ENCODE measurements at regions not wholly inside any gene's neighbourhood (a gene's known extent, or its start where the extent isn't known, plus 50 kb on each side); places are given as distances from the start of the nearest gene placed in this dataset.

DNA sequence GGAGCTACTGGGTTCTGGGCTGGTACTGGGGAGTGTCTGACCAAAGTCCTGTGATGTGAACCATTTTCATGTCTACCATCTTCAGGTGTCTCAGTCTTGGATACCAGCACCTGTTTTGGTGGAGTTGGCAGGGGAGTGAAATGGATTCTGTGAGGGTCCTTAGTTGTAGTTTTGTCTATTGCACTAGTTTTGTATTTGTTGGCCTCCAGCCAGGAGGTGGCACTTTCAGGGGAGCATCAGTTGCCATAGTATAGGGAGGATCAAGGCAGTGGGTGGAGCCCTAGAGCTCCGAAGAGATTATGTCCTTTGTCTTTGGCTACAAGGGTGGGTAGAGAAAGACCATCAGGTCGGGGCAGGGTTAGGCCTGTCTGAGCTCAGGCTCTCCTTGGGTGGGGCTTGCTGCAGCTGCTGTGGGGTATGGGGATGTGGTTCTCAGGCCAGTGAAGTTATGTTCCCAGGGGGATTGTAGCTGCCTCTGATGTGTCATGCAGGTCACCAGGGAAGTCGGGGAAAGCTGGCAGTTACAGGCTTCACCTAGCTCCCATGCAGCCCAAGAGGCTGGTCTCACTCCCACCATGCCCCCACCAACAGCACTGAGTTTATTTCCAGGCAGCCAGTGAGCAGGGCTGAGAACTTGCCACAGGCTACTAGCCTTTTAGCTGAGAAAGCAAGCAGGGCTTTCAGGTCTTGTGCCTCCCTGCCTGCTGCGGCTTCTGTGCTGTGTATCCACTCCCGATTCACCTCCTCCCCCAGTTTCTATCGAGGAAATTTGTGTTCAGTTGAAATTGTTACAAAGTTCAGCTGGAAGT is 153.1 kb downstream of the ZNF365 start:
- no peak overlapping the region for H3K27ac ChIP-seq (ENCODE audit: low read length)
- H3K27me3 ChIP-seq (ENCODE audit: low read depth, low read length), result no peaks in the 10 kb centered on the region
- no peaks in the 10 kb centered on the region for H3K4me1 ChIP-seq (ENCODE audit: control insufficient read depth in 1 of 2, insufficient read depth in 2 of 2, low read length in 2 of 2)

DNA sequence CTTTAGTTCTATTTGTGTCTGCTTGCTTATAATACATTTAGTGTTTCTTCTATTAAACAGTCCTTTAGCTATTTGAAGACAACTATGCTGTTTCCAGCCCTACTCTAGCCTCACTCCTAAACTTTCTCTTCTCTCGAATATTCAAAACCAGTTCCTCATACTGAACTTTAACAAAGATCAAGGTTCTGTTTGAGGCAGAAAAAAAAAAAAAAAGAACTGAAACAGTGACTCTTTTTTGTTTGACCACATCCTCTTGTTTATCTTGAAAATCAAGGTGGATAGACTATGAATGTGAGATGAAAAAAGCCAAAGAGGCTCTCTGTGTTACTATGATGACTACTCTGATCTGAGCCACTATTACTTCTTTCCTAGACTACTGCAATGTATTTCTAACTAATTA is 154.3 kb downstream of the ZNF365 start:
- Histone ChIP-seq H3K4me1 (ENCODE audit: control insufficient read depth in 1 of 2, insufficient read depth in 2 of 2, low read length in 2 of 2) (no peaks in the 10 kb centered on the region), H3K36me3 (ENCODE audit: control insufficient read depth in 1 of 2, insufficient read depth in 2 of 2, low read length in 2 of 2) (no peaks in the 10 kb centered on the region), H3K4me3 (ENCODE audit: low read depth in 1 of 2, low read length in 2 of 2) (no peak overlapping the region), H3K27ac (ENCODE audit: low read length) (no peak overlapping the region), H3K27me3 (ENCODE audit: low read depth, low read length) (no peaks in the 10 kb centered on the region), H3K9me3 (ENCODE audit: control insufficient read depth in 1 of 2, low read length in 2 of 2) (no peaks in the 10 kb centered on the region)

More for the DNA sequence above, 153.1 kb downstream of the ZNF365 start:
- H3K9me3 ChIP-seq (ENCODE audit: control insufficient read depth in 1 of 2, low read length in 2 of 2), result no peaks in the 10 kb centered on the region
- H3K4me3 ChIP-seq (ENCODE audit: low read depth in 1 of 2, low read length in 2 of 2), result no peak overlapping the region
- H3K36me3 ChIP-seq (ENCODE audit: control insufficient read depth in 1 of 2, insufficient read depth in 2 of 2, low read length in 2 of 2), result no peaks in the 10 kb centered on the region

GRCh38 chr10:62529396-62529795 is 155.2 kb downstream of the ZNF365 start:
- Histone ChIP-seq H3K9me3 (ENCODE audit: control insufficient read depth in 1 of 2, low read length in 2 of 2) (no peaks in the 10 kb centered on the region), H3K4me1 (ENCODE audit: control insufficient read depth in 1 of 2, insufficient read depth in 2 of 2, low read length in 2 of 2) (no peaks in the 10 kb centered on the region), H3K27me3 (ENCODE audit: low read depth, low read length) (no peaks in the 10 kb centered on the region), H3K36me3 (ENCODE audit: control insufficient read depth in 1 of 2, insufficient read depth in 2 of 2, low read length in 2 of 2) (no peaks in the 10 kb centered on the region), H3K4me3 (ENCODE audit: low read depth in 1 of 2, low read length in 2 of 2) (no peak overlapping the region), H3K27ac (ENCODE audit: low read length) (no peak overlapping the region)

GRCh38 chr10:62534031-62534430 is 159.9 kb downstream of the ZNF365 start:
- Histone ChIP-seq H3K36me3 (ENCODE audit: control insufficient read depth in 1 of 2, insufficient read depth in 2 of 2, low read length in 2 of 2) (no peaks in the 10 kb centered on the region), H3K27me3 (ENCODE audit: low read depth, low read length) (no peaks in the 10 kb centered on the region), H3K4me3 (ENCODE audit: low read depth in 1 of 2, low read length in 2 of 2) (no peak overlapping the region), H3K4me1 (ENCODE audit: control insufficient read depth in 1 of 2, insufficient read depth in 2 of 2, low read length in 2 of 2) (no peaks in the 10 kb centered on the region), H3K9me3 (ENCODE audit: control insufficient read depth in 1 of 2, low read length in 2 of 2) (peaks cover 0 to 3% of the 10 kb centered on the region in 2 donors), H3K27ac (ENCODE audit: low read length) (no peak overlapping the region)

DNA sequence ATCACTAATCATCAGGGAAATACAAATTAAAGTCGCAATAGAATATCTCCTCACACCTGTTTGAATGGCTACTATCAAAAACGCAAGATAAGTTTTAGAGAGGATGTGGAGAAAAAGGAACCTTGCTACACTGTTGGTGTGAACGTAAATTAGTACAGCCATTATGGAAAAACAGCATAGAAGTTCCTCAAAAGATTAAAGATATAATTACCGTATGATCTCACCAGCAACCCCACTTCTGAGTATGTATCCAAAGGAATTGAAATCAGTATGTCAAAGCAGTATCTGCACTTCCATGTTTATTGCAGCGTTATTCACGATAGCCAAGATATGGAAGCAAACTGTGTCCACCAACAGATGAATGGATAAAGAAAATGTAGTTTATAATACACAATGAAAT is 164.4 kb downstream of the ZNF365 start:
- Histone ChIP-seq H3K27me3 (ENCODE audit: low read depth, low read length) (no peaks in the 10 kb centered on the region), H3K4me3 (ENCODE audit: low read depth in 1 of 2, low read length in 2 of 2) (no peak overlapping the region), H3K9me3 (ENCODE audit: control insufficient read depth in 1 of 2, low read length in 2 of 2) (peaks cover 0 to 3% of the 10 kb centered on the region in 2 donors), H3K4me1 (ENCODE audit: control insufficient read depth in 1 of 2, insufficient read depth in 2 of 2, low read length in 2 of 2) (no peaks in the 10 kb centered on the region), H3K36me3 (ENCODE audit: control insufficient read depth in 1 of 2, insufficient read depth in 2 of 2, low read length in 2 of 2) (no peaks in the 10 kb centered on the region), H3K27ac (ENCODE audit: low read length) (no peak overlapping the region)

DNA sequence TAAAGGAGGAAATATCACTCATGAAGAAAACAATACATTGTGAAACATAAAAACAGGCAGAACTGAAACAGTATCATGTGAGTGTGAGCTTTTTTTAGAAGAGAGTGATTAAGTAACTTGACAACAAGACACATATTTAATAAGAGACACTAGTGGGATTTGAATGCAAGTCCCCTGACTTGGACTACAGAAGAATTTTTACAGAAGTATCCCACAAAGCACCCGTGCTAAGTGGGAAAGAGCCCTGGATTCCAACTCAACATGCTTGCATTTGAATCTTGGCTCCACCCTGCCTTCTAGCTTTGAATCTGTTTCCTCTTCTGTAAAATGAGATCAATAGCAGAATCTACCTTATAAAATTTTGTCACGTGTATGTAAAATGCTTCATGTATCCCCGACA is 166.2 kb downstream of the ZNF365 start:
- no peak overlapping the region for H3K27ac ChIP-seq (ENCODE audit: low read length)

DNA sequence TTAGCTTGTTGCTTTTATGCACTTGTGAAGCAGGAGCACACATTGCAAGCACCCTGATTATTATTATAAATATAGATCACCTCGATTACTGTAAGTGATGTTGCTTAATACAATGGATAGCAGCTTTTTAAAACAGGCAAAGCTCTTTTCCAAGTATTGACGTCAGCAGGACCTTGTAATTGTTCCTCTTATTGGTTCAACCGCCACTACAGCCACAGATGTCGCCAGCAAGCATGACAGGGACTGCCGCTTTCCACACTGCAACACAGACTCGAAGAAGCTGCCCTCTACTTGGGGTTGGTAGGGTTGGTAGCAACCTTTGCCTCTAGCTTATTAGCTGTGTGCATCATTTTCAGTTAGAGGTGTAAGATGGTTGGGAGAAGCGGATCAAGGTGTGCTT is 167.6 kb downstream of the ZNF365 start:
- Histone ChIP-seq H3K36me3 (ENCODE audit: control insufficient read depth in 1 of 2, insufficient read depth in 2 of 2, low read length in 2 of 2) (no peaks in the 10 kb centered on the region), H3K4me3 (ENCODE audit: low read depth in 1 of 2, low read length in 2 of 2) (no peak overlapping the region), H3K4me1 (ENCODE audit: control insufficient read depth in 1 of 2, insufficient read depth in 2 of 2, low read length in 2 of 2) (no peaks in the 10 kb centered on the region), H3K27ac (ENCODE audit: low read length) (no peak overlapping the region), H3K27me3 (ENCODE audit: low read depth, low read length) (no peaks in the 10 kb centered on the region), H3K9me3 (ENCODE audit: control insufficient read depth in 1 of 2, low read length in 2 of 2) (peaks cover 0 to 3% of the 10 kb centered on the region in 2 donors)

More for the DNA sequence above, 166.2 kb downstream of the ZNF365 start:
- Histone ChIP-seq H3K9me3 (ENCODE audit: control insufficient read depth in 1 of 2, low read length in 2 of 2) (peaks cover 0 to 3% of the 10 kb centered on the region in 2 donors), H3K4me1 (ENCODE audit: control insufficient read depth in 1 of 2, insufficient read depth in 2 of 2, low read length in 2 of 2) (no peaks in the 10 kb centered on the region), H3K36me3 (ENCODE audit: control insufficient read depth in 1 of 2, insufficient read depth in 2 of 2, low read length in 2 of 2) (no peaks in the 10 kb centered on the region), H3K27me3 (ENCODE audit: low read depth, low read length) (no peaks in the 10 kb centered on the region), H3K4me3 (ENCODE audit: low read depth in 1 of 2, low read length in 2 of 2) (no peak overlapping the region)

DNA sequence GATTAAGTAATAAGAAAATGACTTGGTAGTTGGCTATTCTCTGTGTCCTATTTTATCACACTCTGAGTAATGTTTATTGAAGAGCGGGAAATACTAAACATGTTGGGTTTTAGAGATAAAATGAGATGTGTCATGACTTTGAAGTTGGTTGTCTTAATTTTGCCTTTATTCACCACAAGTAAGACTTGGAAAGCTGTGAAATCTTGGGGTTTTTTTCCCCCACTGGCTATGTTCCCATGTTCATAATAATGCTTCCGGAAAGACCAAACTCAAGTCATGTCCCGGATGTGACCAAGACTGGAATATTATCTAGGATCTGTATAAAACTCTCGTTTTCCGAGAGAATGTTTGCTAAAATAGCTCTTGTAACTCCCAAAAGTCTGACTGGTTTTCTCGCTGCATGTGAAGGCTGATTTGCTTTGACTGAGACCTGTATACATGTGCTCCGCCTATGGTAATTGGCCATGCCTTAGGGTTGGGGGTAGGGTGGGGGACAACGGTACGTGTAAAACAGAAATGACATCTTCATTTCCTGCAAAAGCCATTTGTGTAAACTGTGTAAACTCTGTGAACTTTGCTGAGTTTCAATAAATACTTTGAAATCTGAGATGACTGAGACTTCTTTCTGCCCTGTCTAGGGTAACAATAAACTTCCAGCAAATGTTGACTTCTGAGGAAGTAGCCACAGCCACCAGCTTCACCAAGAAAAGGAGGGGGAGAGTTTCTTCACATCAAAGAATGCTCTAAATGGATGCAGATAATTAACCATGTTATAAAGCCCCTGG is 169.6 kb downstream of the ZNF365 start:
- Histone ChIP-seq H3K27ac (ENCODE audit: low read length) (no peak overlapping the region), H3K9me3 (ENCODE audit: control insufficient read depth in 1 of 2, low read length in 2 of 2) (no peaks in the 10 kb centered on the region), H3K4me1 (ENCODE audit: control insufficient read depth in 1 of 2, insufficient read depth in 2 of 2, low read length in 2 of 2) (no peaks in the 10 kb centered on the region), H3K4me3 (ENCODE audit: low read depth in 1 of 2, low read length in 2 of 2) (no peak overlapping the region), H3K36me3 (ENCODE audit: control insufficient read depth in 1 of 2, insufficient read depth in 2 of 2, low read length in 2 of 2) (no peaks in the 10 kb centered on the region), H3K27me3 (ENCODE audit: low read depth, low read length) (no peaks in the 10 kb centered on the region)

- Histone ChIP-seq H3K27ac (ENCODE audit: low read length) (peak overlapping the region; percentile 29), H3K36me3 (ENCODE audit: control insufficient read depth in 1 of 2, insufficient read depth in 2 of 2, low read length in 2 of 2) (no peaks in the 10 kb centered on the region), H3K9me3 (ENCODE audit: control insufficient read depth in 1 of 2, low read length in 2 of 2) (no peaks in the 10 kb centered on the region), H3K4me1 (ENCODE audit: control insufficient read depth in 1 of 2, insufficient read depth in 2 of 2, low read length in 2 of 2) (no peaks in the 10 kb centered on the region), H3K4me3 (ENCODE audit: low read depth in 1 of 2, low read length in 2 of 2) (no peak overlapping the region), H3K27me3 (ENCODE audit: low read depth, low read length) (no peaks in the 10 kb centered on the region)
Observed at GRCh38 chr10:62545160-62546066, 171.2 kb downstream of the ZNF365 start.

DNA sequence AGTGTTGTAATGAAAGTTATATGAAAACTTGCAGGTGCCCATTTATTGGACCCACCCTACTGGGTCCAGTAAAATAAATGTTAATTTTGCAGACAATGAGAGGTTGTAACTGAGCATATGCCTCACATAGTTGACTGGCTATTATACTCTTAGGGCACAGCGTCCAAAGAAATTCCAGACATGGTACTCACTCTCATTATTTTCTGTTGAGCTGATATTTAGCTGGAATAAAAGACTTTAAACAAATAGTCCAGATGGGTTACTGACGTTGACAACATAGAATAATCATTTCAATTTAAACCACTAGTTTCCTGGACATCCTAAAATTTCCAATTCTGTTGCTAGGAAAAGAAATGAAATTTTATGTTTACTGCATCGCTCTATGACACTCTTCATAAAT is 174.5 kb downstream of the ZNF365 start:
- Histone ChIP-seq H3K36me3 (ENCODE audit: control insufficient read depth in 1 of 2, insufficient read depth in 2 of 2, low read length in 2 of 2) (no peaks in the 10 kb centered on the region), H3K27me3 (ENCODE audit: low read depth, low read length) (no peaks in the 10 kb centered on the region), H3K27ac (ENCODE audit: low read length) (no peak overlapping the region), H3K4me1 (ENCODE audit: control insufficient read depth in 1 of 2, insufficient read depth in 2 of 2, low read length in 2 of 2) (no peaks in the 10 kb centered on the region), H3K9me3 (ENCODE audit: control insufficient read depth in 1 of 2, low read length in 2 of 2) (no peaks in the 10 kb centered on the region), H3K4me3 (ENCODE audit: low read depth in 1 of 2, low read length in 2 of 2) (no peak overlapping the region)

DNA sequence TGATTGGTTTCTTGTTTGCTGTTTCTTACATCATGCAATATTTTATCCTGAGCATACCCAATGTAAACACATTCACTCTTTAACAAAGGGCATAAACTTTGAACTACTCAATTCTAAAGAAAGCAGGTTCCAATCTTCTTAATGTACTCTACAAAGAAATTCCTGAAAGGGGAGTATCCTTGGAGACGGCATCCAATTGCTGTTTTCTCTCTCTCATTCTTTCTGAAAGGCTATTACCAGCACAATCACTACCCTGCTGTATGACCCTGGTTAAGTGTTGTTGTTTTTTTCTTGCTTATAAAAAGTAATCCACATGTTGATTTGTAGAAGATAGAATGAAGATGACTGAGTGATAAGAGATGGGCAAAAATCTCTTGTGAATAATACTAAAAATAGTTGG is 176.0 kb downstream of the ZNF365 start:
- Histone ChIP-seq H3K4me3 (ENCODE audit: low read depth in 1 of 2, low read length in 2 of 2) (no peak overlapping the region), H3K27me3 (ENCODE audit: low read depth, low read length) (no peaks in the 10 kb centered on the region), H3K4me1 (ENCODE audit: control insufficient read depth in 1 of 2, insufficient read depth in 2 of 2, low read length in 2 of 2) (no peaks in the 10 kb centered on the region), H3K9me3 (ENCODE audit: control insufficient read depth in 1 of 2, low read length in 2 of 2) (no peaks in the 10 kb centered on the region), H3K36me3 (ENCODE audit: control insufficient read depth in 1 of 2, insufficient read depth in 2 of 2, low read length in 2 of 2) (no peaks in the 10 kb centered on the region), H3K27ac (ENCODE audit: low read length) (no peak overlapping the region)

All from muscle layer of duodenum (tissue), 2 donors.